ENCODE measurements at regions not wholly inside any gene's neighbourhood (a gene's known extent, or its start where the extent isn't known, plus 50 kb on each side); places are given as distances from the start of the nearest gene placed in this dataset.

- ChIA-PET CTCF (no interaction called here), POLR2A (no interaction called here)
- H3K4me1 ChIP-seq (ENCODE audit: control insufficient read depth, insufficient read depth, low read length), result no peaks in the 10 kb centered on the region
- no peak overlapping the region for H3K4me3 ChIP-seq (ENCODE audit: low read depth, low read length)
- H3K36me3 ChIP-seq (ENCODE audit: control insufficient read depth in 2 of 2, insufficient read depth in 1 of 2, low read length in 2 of 2), result no peaks in the 10 kb centered on the region
- no peak overlapping the region for H3K27ac ChIP-seq (ENCODE audit: extremely low read depth, low read depth, low read length)
- TF ChIP-seq, protein P1, sequence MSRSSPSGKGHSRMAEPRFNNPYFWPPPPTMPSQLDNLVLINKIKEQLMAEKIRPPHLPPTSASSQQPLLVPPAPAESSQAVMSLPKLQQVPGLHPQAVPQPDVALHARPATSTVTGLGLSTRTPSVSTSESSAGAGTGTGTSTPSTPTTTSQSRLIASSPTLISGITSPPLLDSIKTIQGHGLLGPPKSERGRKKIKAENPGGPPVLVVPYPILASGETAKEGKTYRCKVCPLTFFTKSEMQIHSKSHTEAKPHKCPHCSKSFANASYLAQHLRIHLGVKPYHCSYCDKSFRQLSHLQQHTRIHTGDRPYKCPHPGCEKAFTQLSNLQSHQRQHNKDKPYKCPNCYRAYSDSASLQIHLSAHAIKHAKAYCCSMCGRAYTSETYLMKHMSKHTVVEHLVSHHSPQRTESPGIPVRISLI (tag by site-specific recombination; IDR thresholded peaks at IDR 0.05), result no peak
- no peak for TF ChIP-seq AEBP2 (tag by site-specific recombination; IDR thresholded peaks at IDR 0.05; ENCODE audit: borderline replicate concordance)
- TF ChIP-seq ZNF274 (IDR thresholded peaks at IDR 0.05; ENCODE audit: low read length), result no peak
- TF ChIP-seq ZNF274 (tag by site-specific recombination; IDR thresholded peaks at IDR 0.05; ENCODE audit: borderline replicate concordance), result no peak
- TF ChIP-seq, protein P2, sequence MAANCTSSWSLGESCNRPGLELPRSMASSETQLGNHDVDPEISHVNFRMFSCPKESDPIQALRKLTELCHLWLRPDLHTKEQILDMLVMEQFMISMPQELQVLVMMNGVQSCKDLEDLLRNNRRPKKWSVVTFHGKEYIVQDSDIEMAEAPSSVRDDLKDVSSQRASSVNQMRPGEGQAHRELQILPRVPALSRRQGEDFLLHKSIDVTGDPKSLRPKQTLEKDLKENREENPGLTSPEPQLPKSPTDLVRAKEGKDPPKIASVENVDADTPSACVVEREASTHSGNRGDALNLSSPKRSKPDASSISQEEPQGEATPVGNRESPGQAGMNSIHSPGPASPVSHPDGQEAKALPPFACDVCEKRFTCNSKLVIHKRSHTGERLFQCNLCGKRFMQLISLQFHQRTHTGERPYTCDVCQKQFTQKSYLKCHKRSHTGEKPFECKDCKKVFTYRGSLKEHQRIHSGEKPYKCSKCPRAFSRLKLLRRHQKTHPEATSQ (tag by site-specific recombination; IDR thresholded peaks at IDR 0.05), result no peak
- no peak for TF ChIP-seq ZFP69B (tag by site-specific recombination; IDR thresholded peaks at IDR 0.05)
- TF ChIP-seq ZNF114 (tag by site-specific recombination; IDR thresholded peaks at IDR 0.05), result no peak
- TF ChIP-seq ZNF184 (tag by site-specific recombination; IDR thresholded peaks at IDR 0.05), result no peak
- TF ChIP-seq ZNF624 (tag by site-specific recombination; IDR thresholded peaks at IDR 0.05), result no peak
- no peak for TF ChIP-seq YY2 (tag by site-specific recombination; IDR thresholded peaks at IDR 0.05)
- TF ChIP-seq, protein P3, sequence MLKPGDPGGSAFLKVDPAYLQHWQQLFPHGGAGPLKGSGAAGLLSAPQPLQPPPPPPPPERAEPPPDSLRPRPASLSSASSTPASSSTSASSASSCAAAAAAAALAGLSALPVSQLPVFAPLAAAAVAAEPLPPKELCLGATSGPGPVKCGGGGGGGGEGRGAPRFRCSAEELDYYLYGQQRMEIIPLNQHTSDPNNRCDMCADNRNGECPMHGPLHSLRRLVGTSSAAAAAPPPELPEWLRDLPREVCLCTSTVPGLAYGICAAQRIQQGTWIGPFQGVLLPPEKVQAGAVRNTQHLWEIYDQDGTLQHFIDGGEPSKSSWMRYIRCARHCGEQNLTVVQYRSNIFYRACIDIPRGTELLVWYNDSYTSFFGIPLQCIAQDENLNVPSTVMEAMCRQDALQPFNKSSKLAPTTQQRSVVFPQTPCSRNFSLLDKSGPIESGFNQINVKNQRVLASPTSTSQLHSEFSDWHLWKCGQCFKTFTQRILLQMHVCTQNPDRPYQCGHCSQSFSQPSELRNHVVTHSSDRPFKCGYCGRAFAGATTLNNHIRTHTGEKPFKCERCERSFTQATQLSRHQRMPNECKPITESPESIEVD (tag by site-specific recombination; IDR thresholded peaks at IDR 0.05), result no peak
- TF ChIP-seq ZFP3 (tag by site-specific recombination; IDR thresholded peaks at IDR 0.05; ENCODE audit: low read depth), result no peak
- no peak for TF ChIP-seq YY1 (tag by site-specific recombination; IDR thresholded peaks at IDR 0.05)
- TF ChIP-seq ZXDB (tag by site-specific recombination; IDR thresholded peaks at IDR 0.05), result no peak
- no peak for TF ChIP-seq ZNF571 (tag by site-specific recombination; IDR thresholded peaks at IDR 0.05)
- no peak for TF ChIP-seq HOXA7 (CRISPR knock-in tag; IDR thresholded peaks at IDR 0.05; ENCODE audit: borderline replicate concordance)
- no peak for TF ChIP-seq ZNF785 (tag by site-specific recombination; IDR thresholded peaks at IDR 0.05)
- H3K9me3 ChIP-seq (ENCODE audit: control insufficient read depth, insufficient read depth, low read depth, low read length), result no peaks in the 10 kb centered on the region
Observed at GRCh38 chr10:108663587-108663986, 1259.7 kb downstream of the XPNPEP1 start.

DNA sequence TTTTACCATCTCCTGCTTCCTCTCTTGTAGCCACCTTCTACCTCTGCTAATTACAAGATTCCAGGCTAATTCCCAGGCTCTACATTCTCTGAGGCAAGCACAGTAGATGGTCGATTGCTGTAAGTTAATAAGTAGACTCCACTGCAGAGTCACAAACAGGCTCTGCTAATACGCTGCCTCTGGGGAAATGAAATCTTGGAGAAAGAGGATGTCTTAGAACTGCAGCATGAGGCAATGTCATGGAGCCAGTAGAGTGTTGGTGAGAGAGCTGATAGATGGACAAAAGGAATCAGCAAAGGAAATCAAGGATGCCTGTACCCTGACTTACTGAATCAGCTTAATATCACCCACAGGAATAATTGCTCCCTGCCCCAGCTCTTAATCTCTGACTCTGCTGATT, 1260.3 kb downstream of the XPNPEP1 start:
- TF ChIP-seq ZNF600 (tag by site-specific recombination; IDR thresholded peaks at IDR 0.05) (no peak), ZNF768 (tag by site-specific recombination; IDR thresholded peaks at IDR 0.05) (no peak), ZSCAN30 (tag by site-specific recombination; IDR thresholded peaks at IDR 0.05) (no peak), ZNF747 (tag by site-specific recombination; IDR thresholded peaks at IDR 0.05) (no peak), ZNF664 (tag by site-specific recombination; IDR thresholded peaks at IDR 0.05) (no peak), ZNF76 (tag by site-specific recombination; IDR thresholded peaks at IDR 0.05; ENCODE audit: borderline replicate concordance, low read depth) (no peak), GLIS2 (tag by site-specific recombination; IDR thresholded peaks at IDR 0.05) (no peak), ZNF16 (tag by site-specific recombination; IDR thresholded peaks at IDR 0.05; ENCODE audit: low read depth) (no peak), ZXDB (tag by site-specific recombination; IDR thresholded peaks at IDR 0.05) (no peak), GLI4 (tag by site-specific recombination; IDR thresholded peaks at IDR 0.05) (no peak)
- TF ChIP-seq, protein P4, sequence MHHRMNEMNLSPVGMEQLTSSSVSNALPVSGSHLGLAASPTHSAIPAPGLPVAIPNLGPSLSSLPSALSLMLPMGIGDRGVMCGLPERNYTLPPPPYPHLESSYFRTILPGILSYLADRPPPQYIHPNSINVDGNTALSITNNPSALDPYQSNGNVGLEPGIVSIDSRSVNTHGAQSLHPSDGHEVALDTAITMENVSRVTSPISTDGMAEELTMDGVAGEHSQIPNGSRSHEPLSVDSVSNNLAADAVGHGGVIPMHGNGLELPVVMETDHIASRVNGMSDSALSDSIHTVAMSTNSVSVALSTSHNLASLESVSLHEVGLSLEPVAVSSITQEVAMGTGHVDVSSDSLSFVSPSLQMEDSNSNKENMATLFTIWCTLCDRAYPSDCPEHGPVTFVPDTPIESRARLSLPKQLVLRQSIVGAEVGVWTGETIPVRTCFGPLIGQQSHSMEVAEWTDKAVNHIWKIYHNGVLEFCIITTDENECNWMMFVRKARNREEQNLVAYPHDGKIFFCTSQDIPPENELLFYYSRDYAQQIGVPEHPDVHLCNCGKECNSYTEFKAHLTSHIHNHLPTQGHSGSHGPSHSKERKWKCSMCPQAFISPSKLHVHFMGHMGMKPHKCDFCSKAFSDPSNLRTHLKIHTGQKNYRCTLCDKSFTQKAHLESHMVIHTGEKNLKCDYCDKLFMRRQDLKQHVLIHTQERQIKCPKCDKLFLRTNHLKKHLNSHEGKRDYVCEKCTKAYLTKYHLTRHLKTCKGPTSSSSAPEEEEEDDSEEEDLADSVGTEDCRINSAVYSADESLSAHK (tag by site-specific recombination; IDR thresholded peaks at IDR 0.05), result no peak
- TF ChIP-seq, protein P5, sequence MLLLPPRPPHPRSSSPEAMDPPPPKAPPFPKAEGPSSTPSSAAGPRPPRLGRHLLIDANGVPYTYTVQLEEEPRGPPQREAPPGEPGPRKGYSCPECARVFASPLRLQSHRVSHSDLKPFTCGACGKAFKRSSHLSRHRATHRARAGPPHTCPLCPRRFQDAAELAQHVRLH (tag by site-specific recombination; IDR thresholded peaks at IDR 0.05), result no peak
- CTCF ChIA-PET, result no interaction called here
- POLR2A ChIA-PET, result no interaction called here
- Histone ChIP-seq H3K36me3 (ENCODE audit: control insufficient read depth in 2 of 2, insufficient read depth in 1 of 2, low read length in 2 of 2) (no peaks in the 10 kb centered on the region), H3K4me3 (ENCODE audit: low read depth, low read length) (no peak overlapping the region), H3K27ac (ENCODE audit: extremely low read depth, low read depth, low read length) (no peak overlapping the region), H3K4me1 (ENCODE audit: control insufficient read depth, insufficient read depth, low read length) (no peaks in the 10 kb centered on the region), H3K9me3 (ENCODE audit: control insufficient read depth, insufficient read depth, low read depth, low read length) (no peaks in the 10 kb centered on the region)
